HG03066 (cell line): ENCODE measurements at regions not wholly inside any gene's neighbourhood (a gene's known extent, or its start where the extent isn't known, plus 50 kb on each side); places are given as distances from the start of the nearest gene placed in this dataset.

ENCODE experiments used
- ATAC-seq: cut with Tn5 transposase; IDR thresholded peaks from one replicate; pipeline ENCODE4 v1.9.1; 2021; ENCODE audit warnings: low read depth; ENCODE audit not compliant: unreplicated experiment

DNA sequence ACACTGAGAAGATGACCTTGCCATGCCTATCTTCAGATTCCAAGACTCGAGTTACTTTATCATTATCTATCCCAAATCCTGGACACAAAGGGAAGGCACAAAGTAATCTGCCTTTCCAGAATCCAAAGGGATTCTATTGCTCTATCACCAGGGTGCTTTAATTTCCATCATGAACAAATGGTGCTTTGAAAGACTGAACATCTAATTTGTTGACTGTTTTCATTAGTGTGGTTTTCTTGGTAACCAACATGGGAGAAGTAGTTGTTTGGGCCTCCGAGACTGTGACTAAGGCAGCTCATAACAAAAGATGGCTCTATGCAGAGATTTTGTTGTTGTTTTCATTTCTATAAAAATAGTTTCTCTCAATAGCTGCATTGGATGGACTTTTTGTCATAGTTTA, 441.0 kb upstream of the SOX9 start:
- ATAC-seq, result no peak

DNA sequence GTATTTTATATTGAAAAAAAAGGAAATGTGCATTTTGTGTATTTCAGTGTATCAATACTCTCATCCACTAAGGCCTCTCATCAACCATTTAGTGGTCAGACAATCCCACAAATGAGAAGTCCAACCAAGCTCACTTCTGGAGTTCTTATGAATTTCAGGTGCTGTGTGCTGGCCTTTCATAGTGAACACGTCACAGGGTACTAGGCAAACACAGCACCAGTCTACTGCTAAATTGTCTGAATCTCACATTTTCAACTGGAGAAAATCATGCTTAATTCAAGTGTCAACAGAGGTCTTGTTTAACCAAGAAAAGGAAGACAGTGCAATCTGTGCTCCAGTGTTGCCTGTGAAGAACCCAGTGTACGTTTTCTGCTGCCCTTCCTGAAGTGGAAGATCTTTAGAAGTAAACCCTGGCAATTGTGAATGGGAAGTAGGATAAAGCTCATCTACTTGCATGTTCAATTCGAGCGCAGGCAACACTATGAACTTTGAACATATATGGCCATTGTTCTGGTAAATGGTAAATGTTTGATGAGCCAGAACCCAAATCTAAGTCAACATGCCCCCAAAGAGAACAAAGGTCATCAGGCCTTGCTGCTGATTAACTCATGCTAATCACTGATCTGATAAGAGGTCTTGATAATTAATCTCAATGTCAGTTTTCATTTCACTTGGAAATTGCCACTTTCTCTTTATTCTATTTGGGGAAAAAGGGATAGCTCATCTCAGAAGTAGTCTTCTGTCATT, 439.2 kb upstream of the SOX9 start:
- ATAC-seq, result no peak

DNA sequence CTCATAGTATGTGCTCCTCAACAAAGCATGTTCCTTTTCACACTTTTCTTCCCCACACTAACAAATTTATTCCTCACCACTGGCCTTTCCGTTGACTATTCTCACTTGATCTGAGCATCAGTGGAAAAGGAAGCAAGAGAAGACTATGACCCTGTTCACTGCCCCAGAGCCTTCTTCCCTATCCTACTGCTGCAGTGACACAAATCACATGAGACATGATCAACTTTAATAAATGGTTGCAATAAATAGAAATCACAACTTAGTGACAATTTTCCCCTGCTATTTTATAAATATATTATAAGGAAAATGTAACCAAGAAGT, 438.7 kb upstream of the SOX9 start:
- no peak for ATAC-seq

DNA sequence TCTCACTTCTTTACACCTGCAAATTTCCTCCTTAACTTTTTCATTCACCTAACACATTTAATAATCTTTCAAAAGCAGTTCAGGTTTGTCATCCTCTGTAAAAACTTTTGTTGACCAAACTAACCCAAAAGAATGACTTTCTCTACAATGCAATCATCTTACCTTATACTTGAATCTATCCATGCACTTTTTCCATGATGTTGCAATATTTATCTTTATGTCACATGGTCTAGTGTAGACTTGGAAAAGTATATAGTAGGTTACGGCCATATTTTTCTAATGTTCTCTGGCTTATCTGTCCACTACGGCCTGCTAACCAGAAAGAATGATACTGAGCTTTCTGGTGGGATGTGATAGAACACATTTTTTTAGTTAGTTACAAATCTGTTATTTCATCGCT, 431.0 kb upstream of the SOX9 start:
- ATAC-seq, result no peak

DNA sequence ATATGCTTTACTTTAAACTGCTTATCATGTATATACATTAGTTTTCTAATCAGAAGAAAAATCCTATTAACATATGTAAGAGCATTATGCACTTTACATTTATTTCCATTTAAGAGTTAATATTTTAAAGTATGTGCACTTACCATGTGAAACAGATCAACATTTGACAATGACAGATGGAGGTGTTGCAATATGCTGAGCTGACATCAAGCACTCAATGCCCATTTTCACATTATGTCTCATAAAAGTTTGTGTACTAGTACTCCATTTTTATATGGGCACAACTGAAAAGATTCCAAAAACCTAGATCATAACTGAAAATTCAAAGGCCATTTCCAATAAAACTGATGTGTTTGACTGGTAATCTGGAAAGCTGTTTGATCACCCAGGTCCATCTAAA, 420.9 kb upstream of the SOX9 start:
- no peak for ATAC-seq

DNA sequence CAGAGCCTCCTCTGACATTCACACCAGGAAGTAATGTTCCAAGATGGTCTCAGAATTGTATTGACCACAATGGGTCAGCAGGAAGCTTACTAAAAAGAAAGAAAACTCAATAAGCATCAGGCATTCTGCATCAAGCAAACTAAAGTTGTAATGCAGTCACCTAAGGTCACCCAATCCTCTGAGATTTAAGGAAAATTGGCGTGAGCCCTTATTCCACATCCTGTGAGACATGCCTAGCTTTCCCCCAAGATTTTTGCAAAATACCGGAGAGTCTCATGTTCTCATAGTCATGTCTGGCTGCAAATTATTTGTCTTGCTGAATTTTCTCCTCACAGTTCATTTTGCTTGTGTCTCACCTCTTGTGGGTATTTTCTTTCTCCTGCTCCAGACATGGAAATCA, 417.1 kb upstream of the SOX9 start:
- ATAC-seq, result no peak

DNA sequence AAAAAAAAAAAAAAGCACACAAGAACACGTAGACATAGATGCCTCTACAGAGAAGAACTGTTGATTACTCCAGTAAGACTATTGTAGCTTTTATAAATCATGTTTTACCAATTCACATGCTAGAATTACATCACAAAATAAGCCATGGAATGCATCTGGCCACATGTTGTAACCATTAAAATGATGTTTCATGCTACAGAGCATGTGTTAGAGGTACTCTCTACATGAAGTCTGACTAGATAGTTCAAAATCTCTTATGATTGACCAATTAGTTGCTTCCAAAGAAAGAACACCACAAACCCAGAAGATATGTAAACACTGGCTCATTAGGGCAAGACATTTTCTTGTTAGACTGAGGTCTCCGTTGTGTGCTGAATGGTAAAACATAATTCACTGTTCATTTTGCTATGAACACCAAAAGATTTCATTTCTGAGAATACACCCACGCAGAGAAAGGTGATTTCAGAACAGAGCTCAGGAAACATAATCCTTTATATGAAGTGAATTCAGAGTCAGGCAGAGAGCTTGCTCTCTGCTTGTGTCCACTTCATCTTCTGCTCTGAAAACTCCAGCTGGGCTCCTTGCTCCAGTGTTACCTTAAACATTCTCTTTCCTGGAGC, 411.4 kb upstream of the SOX9 start:
- no peak for ATAC-seq

DNA sequence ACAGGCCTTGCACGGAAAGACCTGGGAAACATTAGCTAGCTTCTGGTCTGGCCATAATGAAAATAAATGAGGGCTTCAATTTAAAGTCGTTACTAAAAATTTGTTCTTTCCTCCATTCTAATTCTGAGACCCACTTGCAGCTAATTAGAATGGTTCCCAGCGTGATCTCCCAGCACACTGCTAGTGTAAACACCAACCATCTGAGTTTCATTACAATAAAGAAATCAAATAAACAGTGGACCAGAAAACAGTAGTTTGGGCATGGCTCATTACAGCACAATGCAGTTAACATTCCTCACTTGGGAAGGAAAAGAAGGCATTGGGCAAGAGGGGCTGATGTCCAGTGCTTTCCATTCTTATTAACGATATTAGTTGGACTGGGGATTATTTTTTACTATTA, 410.9 kb upstream of the SOX9 start:
- no peak for ATAC-seq

DNA sequence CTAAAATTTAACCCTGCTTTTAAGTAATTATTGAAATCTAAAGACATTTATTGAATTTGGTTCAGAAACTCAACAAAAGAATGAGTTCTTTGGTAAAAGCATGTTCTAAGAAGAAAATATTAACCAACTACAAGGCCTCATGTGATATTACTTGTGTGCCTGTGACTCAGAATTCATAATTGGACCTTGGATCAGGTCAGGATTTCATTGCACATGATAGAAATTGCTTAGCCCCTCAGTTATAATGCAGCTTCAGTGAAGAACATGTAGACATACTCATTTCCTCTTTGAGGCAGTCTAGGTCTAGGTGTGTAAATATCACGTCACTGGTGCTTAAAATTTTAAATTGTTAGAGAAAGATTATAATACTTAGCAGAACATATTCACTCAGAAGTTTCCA, 410.0 kb upstream of the SOX9 start:
- ATAC-seq, result no peak

DNA sequence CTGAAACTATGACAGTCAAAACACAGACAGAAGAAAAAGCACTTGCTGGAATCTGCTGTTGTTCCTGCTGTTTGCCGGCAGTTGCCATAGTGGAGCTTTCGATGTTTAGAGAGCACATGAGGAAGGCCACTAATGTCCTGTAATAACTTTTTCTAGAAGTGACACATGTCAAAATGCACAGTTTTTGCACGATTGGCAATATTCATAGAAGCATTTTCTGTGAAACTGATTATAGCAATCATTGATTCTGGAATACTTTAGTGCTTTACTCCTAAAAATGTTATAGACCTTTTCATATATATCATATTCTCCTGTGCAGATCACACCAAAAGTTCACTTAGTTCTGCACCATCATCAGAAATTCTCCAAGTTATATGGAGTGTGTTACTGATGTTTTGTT, 407.0 kb upstream of the SOX9 start:
- ATAC-seq, result no peak

DNA sequence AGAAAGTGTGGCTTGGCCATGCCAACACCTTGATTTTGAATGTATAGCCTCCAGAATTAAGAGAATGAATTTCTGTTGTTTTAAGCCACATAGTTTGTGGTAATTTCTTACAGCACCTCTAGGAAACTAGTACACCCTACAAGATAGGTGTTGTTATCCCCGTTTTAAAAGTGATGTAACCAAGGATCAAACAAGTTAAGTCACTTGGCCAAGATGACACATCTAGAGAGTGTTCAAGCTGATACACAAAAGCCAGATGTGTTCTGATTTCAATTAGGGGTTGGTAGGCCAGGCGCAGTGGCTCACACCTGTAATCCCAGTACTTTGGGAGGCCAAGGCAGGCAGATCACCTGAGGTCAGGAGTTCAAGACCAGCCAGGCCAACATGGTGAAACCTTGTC, 396.5 kb upstream of the SOX9 start:
- ATAC-seq, result no peak

DNA sequence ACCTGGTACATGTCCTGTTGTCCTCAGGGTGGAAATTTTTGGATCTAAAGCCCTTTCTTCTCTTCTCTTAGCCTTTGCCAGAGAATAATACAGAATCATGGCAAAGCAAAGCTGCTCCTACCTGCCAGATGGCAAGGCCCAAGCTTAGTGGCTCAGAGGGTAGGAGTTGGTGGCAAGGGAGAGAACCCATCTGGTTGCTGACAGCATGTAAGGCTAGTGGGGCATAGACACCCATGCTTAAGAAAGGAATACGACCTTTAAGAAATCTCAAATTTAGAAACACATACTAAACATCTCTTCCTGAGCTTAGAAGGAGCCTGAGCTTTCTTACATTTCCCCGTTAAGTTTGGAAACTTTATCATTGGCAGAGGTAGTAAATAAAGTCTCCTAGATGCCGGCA, 395.0 kb upstream of the SOX9 start:
- no peak for ATAC-seq

DNA sequence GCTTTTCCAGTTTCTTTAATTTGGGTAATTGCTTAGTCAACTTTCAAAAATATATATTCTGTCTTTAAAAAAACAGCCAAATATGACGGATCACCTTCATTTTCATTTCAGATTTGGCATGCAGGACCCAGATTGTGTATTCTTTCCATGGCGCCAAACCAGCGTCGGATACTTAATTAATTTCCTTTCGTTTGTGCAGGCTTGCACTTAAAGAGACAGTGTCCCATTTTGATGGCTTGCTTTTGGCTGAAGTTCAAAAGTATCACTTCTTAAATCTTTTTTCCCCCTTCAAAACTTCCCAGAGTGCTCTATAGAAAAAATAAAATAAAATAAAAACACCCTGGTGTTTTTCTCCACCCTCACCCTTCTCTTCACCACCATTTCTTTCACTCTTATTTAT, 394.5 kb upstream of the SOX9 start:
- no peak for ATAC-seq

DNA sequence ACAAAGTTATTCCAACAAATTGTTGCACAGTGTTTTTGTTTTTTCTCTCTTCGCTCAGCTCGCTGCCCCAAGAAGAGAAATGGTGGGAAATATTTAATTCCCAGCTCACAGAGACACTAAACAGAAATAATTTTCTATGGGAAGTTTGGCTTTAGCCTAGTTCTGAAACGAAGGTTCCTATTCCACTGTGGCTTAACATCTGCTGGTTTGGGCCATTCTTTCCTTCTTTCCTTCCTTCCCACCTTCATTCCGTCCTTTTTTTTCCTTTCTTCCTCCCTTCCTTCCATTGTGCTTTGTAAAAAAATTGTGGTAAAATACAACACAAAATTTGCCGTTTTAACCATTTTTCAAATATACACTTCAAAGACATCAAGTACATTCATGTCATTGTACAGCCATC, 393.5 kb upstream of the SOX9 start:
- no peak for ATAC-seq

DNA sequence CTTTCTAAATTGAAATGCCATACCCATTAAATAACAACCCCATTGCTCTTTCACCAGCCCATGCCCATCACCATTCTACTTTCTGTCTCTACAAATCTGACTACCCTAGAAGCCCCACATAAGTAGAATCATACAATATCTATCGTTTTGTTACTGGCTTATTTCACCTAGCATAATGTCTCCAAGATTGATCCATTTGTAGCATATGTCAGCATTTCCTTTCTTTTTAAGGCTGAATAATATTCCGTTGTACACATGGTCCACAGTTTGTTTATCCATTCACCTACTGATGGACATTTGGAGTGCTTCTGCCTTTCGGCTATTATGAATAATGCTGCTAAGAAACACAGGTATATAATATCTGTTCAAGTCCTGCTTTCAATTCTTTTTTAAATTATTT, 393.1 kb upstream of the SOX9 start:
- no peak for ATAC-seq

DNA sequence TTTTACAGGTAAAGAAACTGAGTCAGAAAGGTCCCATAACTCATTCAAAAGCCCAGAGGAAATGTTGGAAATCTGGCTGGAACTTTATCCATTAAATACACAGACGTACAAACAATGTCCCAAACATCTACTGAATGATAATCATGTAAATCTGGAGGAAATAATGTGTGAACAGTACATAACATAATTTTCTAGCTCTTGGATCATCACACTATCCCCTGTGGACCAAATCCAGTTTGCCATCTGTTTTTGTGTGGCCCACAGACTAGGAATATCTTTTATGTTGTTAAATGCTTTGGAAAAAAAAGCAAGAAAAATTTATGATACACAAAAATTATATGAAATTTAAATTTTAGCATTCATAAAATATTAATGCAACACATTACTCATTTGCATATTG, 389.9 kb upstream of the SOX9 start:
- ATAC-seq, result no peak

DNA sequence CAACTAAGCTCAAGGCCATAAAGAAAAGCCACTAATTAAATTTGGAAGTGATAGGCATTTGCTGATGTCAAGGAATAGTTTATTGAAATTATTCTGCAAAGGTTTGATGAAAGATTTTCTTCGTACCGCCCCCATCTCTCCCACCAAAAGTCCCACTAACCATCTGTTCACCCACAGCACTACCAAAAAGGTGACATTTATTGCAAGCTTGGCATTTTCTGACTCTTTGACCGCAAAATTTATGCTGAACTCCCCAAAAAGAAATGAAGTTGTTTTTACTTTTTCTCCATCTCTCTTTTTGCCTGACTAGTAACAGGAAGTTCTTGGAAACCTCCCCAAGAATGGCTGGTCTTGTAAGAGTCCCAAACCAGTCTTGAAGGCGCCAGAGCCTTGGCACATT, 384.9 kb upstream of the SOX9 start:
- ATAC-seq, result no peak

DNA sequence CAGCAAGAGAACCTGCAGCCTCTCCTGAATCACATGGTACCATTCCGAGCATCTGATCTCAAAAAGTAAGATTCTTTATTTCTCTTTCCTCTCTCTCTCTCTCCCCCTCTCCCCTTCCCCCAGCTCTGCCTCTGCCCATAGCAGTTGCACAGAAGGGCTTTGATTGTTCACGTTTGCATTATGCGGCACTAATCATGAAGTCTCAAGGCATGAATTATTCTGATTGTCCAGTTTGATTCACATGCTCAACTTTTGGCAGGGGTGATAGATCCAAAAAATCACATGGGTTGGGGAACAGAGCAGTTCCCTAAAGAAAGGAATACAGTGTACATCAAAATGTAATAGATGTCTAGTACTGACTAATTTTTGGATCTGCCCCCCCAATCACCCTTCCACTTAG, 380.0 kb upstream of the SOX9 start:
- ATAC-seq, result no peak

DNA sequence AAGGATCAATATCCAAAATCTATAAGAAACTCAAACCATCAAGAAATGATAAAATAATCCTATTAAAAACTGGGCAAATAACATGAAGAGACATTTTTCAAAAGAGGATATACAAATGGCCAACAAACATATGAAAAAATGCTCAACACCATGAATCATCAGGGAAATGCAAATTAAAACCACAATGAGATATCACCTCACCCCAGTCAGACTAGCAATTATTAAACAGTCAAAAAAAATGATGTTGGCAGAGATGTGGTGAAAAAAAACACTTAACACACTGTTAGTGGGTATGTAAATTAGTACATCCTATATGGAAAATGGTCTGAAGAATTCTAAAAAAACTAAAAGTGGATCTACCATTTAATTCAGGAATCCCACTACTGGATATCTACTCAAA, 379.0 kb upstream of the SOX9 start:
- ATAC-seq, result no peak

DNA sequence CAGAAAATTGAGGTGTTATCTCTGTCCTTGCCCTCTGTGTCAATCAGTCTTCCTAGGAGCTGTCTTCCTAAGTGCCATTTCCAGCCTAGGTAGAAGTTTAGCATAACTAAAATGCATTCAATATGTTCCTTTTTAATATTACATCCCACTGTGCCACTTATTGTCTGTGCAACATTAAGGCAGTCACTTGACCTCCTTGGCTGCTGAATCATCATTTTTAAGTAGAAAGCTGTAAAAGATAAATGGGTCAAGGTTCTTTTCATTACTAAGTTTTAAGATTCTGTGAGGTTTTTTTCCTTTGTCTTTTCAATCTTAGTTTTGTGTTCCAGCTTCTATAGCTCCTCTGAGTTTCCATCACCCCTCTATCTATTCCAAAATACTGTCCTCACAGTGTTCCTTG, 371.9 kb upstream of the SOX9 start:
- no peak for ATAC-seq

DNA sequence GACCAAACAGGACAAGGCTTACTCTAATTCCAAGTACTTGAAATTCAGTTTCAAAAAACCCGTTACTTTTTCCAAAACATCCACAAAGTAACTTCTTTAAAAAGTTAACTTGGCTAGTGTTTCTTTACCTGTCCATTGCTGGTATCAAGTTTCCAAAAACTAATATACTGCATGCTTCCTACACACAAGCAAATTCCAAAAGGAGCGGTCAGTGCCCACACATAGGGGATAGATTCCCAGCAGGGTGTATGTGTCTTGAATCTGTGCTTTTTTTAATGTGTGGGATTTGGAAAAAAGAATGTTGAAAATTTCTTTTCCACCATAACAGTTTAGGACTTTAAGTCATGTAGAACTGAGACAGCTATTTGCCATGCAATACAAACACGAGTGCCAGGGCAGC, 367.8 kb upstream of the SOX9 start:
- ATAC-seq, result no peak

DNA sequence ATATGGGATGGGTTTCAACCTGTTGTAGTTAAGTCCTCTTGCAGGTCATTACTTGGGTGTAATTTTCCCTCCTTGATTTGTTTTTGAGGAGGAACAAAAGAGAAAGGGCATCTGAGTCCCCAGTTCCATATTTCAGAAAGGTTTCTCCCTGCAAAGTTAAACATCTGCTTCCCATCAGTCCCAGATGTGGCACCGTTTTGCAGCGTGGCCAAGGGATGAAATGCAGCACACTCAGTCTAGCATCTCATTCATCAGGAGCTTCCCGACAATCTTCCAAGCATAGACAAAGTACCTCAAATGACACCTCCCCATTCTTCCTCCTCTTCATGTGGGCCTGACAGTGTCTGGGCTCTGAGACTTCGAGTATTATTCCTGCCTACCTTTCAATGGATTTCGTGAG, 363.7 kb upstream of the SOX9 start:
- ATAC-seq, result no peak

DNA sequence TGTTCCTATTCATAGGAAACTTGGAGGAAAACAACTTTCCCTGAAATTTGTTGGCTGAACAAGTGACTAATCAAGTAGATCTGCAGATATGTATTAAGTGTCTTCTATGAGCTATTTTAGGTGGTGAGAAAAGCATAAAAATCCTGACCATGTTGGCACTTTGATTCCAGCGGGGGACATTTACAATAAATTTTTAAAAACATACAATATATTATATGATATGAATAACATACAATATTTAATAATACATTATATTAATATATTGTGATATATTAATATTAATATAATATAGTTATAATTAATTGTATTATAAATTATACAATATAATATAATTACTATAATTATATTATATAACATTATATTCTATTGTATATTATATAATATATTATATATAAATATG, 362.9 kb upstream of the SOX9 start:
- ATAC-seq, result no peak
